Activated B cell treated with CpG ODN at 0.5 μM for 24 hours (primary cell): ENCODE measurements at regions not wholly inside any gene's neighbourhood (a gene's known extent, or its start where the extent isn't known, plus 50 kb on each side); places are given as distances from the start of the nearest gene placed in this dataset.

ENCODE experiments used
- ATAC-seq: fragments of 200-7000 bp; cut with Tn5 transposase; one replicate; pipeline ENCODE4 v1.10.0; 2021; ENCODE audit warnings: low read depth, mild to moderate bottlenecking, moderate library complexity
- CTCF ChIA-PET: fragments of 350-600 bp; sonication (Branson Sonifier 250); formaldehyde crosslinking; loops from one replicate; lab custom pipeline; 2021; ENCODE audit warnings: antibody characterized with exemption; lab: Charles Lee
- POLR2A ChIA-PET: fragments of 350-600 bp; sonication (Branson Sonifier 250); formaldehyde crosslinking; loops from one replicate; lab custom pipeline; 2021; ENCODE audit warnings: antibody characterized with exemption; lab: Charles Lee
- DNase-seq: peaks from one replicate; pipeline ENCODE4 v3.0.0; 2022
- H3K27ac Mint-ChIP-seq: one replicate; pipeline ENCODE4 v1.8.0; 2020; ENCODE audit warnings: mixed read lengths
- H3K27me3 Mint-ChIP-seq: one replicate; pipeline ENCODE4 v1.8.0; 2021; ENCODE audit warnings: mixed read lengths
- H3K36me3 Mint-ChIP-seq: one replicate; pipeline ENCODE4 v1.8.0; 2021; ENCODE audit warnings: low read depth, mixed read lengths
- H3K4me1 Mint-ChIP-seq: one replicate; pipeline ENCODE4 v1.8.0; 2021; ENCODE audit warnings: mixed read lengths
- H3K4me3 Mint-ChIP-seq: one replicate; pipeline ENCODE4 v1.8.0; 2020; ENCODE audit warnings: mild to moderate bottlenecking, mixed read lengths
- H3K9me3 Mint-ChIP-seq: one replicate; pipeline ENCODE4 v1.8.0; 2020; ENCODE audit warnings: mixed read lengths
- intact Hi-C: fragments of 100-400 bp; cut with micrococcal nuclease; formaldehyde crosslinking; loops from one replicate; pipeline ENCODE4 v1.15.1; 2024
- TF ChIP-seq, protein P1 (sequence below): fragments of 200-600 bp; IDR thresholded peaks from one replicate; pipeline ENCODE4 v1.8.0; 2022; ENCODE audit warnings: antibody characterized with exemption, mild to moderate bottlenecking

DNA sequence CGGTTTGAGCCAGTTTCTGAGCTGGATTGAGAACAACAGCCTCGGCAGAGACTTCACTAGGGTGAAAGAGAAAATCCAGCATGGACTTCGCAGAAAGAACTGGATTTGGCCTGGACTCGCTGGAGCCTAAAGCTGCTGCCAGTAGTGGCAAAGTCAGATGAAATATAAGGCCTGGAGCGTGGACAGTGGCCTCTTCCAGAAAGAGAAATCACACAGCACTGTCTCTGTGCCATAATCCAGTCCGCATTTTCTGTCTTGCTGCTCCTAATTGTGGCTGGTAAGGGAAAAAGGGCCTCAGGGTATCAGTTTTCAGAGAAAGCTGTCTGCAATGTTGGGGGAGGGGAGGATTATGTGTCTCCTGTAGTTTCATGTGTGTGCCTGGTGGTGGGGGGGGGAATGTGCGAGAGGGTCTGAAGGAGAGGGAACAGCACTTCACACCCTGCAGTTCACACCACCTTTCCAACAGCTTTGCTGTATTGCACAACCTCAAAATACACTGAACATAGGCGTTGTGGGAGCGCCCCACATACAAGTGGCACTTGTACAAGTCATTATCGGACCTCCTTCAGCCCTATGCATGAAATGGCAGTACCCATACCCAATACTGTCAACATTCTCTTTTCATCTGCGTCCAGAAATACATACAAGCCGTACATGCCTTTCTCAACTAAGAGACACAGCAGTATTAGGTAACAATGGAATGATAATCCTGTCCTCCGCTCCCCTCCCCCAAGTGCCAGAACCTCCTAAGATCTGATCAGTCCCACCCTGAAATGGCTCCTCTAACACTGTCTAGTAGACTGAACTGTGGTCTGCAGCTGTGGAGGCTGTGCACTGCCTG, 107.5 kb upstream of the ATF7IP start:
- peak overlapping the region; percentile 98 for H3K27ac Mint-ChIP-seq
- peak overlapping the region; percentile 75 for H3K4me3 Mint-ChIP-seq
- peaks cover 70% of the 10 kb centered on the region for H3K4me1 Mint-ChIP-seq
- H3K9me3 Mint-ChIP-seq, result peaks cover 7% of the 10 kb centered on the region
- CTCF ChIA-PET, result interaction anchor here (0.7 to 2.6 kb wide), 13 partner anchors 16 to 506 kb away, joined by 3 to 15 read pairs (median 4); partner anchors contain the start of gene ATF7IP
- intact Hi-C loops, result loop anchor here (1.0 kb wide), 1 partner anchor 15 kb away; no protein-coding TSS in a partner anchor
- TF ChIP-seq, protein P1, sequence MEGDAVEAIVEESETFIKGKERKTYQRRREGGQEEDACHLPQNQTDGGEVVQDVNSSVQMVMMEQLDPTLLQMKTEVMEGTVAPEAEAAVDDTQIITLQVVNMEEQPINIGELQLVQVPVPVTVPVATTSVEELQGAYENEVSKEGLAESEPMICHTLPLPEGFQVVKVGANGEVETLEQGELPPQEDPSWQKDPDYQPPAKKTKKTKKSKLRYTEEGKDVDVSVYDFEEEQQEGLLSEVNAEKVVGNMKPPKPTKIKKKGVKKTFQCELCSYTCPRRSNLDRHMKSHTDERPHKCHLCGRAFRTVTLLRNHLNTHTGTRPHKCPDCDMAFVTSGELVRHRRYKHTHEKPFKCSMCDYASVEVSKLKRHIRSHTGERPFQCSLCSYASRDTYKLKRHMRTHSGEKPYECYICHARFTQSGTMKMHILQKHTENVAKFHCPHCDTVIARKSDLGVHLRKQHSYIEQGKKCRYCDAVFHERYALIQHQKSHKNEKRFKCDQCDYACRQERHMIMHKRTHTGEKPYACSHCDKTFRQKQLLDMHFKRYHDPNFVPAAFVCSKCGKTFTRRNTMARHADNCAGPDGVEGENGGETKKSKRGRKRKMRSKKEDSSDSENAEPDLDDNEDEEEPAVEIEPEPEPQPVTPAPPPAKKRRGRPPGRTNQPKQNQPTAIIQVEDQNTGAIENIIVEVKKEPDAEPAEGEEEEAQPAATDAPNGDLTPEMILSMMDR, result no peak
- H3K36me3 Mint-ChIP-seq, result peaks cover 14% of the 10 kb centered on the region
- DNase-seq (no peak), ATAC-seq (peak; percentile 68)
- POLR2A ChIA-PET, result interaction anchor here (0.5 to 3.4 kb wide), 20 partner anchors 9 to 512 kb away, joined by 3 to 79 read pairs (median 6); partner anchors contain the start of gene ATF7IP
- no peaks in the 10 kb centered on the region for H3K27me3 Mint-ChIP-seq

DNA sequence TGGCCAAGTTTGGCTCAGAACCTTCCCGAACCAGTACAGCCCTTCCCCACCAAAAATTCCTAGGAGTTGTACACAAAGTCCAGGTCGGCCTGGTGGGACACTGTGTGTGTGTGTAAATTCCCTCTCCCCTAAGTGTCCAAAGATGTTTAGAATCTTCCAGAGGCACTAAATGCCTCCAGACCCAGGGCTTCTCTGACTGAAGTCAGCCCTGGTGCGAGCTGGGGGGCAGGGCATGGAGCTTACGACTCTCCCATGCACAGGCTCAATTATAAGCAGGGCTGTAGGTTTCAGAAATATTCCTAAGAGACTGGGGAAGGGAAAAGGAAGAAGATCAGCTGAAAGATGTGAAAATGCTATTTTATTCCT, 106.9 kb upstream of the ATF7IP start:
- intact Hi-C loops, result loop anchor here (1.0 kb wide), 1 partner anchor 15 kb away; no protein-coding TSS in a partner anchor
- Mint-ChIP-seq H3K36me3 (peaks cover 14% of the 10 kb centered on the region), H3K4me1 (peaks cover 67% of the 10 kb centered on the region), H3K27me3 (no peaks in the 10 kb centered on the region), H3K9me3 (peaks cover 7% of the 10 kb centered on the region), H3K4me3 (no peak overlapping the region), H3K27ac (peak overlapping the region; percentile 98)
- DNase-seq (no peak), ATAC-seq (no peak)
- TF ChIP-seq, protein P1, result no peak
- POLR2A ChIA-PET, result interaction anchor here (0.8 to 3.4 kb wide), 9 partner anchors 16 to 511 kb away, joined by 3 to 79 read pairs (median 5); partner anchors contain the start of gene ATF7IP
- CTCF ChIA-PET, result interaction anchor here (1.0 to 2.6 kb wide), 5 partner anchors 15 to 107 kb away, joined by 3 to 15 read pairs (median 5); partner anchors contain the start of gene ATF7IP

DNA sequence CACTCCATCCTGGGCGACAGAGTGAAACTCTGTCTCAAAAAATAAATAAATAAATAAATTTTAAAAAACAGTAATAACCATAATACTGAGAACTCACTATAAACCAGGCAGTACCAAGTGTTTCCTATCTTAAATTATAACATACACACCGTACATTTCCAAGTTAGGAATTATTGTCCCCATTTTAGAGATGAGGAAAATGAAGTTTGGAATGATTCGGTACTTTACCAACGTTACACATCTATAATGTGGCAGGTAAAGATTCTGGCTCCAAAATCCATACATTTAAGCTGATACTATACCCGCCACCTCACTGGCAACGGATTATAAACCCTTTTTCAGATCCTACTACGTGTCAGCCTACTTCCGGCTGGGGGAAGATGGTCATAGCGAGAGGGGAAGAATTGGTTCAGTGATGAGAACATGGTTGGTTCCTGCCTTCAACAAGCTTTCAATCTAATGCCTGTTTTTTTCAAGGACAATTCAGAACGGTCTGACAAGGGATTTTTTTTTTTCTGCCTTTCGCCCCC, 105.9 kb upstream of the ATF7IP start:
- POLR2A ChIA-PET, result interaction anchor here (0.8 to 3.4 kb wide), 6 partner anchors 15 to 194 kb away, joined by 3 to 79 read pairs (median 10); partner anchors contain the start of gene ATF7IP
- CTCF ChIA-PET, result interaction anchor here (1.3 to 2.6 kb wide), 2 partner anchors 14 to 106 kb away, joined by 5 to 15 read pairs; partner anchors contain the start of gene ATF7IP
- peaks cover 9% of the 10 kb centered on the region for H3K9me3 Mint-ChIP-seq

DNA sequence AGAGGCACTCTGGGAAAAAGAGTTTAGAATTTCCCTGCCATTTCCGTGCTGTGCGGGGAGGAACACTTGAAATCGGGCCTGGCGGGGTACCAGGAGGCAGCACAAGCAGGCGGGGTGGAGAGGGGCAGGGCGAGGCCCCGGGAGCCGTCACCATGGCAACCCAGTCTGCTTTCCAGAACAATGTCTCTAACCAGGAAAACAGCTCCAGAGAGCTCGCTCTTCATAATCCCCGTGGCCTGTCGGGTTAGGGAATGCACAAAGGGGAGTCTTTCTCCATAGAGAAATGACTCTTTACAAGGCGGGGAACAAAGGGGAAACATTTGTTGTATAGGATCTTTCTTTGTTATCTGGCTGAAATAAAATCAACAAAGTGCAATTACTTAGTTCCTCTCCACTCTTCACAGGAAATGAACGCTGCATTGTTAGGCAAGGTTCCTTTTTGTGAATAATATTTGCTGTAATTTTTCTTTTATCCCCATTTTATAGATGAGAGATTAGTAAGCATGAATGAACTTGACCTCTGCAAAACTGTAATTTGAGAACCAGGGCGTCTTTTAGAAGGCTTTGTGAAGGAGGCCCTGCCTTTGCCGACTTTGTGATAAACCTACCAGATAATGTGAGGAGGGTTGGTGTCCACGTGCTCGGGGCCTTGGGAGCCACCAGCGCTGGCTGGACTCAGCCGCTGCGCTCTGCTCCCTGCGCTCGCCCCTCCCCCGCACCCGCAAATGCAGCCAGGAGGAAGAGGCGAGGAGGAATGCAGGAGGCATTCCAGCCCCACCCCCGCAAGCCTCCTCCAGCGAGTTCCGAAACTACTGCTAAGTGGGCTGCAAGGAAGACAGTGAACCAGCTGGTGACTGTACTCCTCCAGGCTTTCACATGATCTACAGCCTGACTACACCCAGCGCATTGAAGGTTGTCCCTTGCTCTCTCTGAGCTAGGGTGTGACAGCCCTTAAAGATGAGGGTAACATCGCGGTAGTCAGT, 105.2 kb upstream of the ATF7IP start:
- peak overlapping the region; percentile 75 for H3K27ac Mint-ChIP-seq
- intact Hi-C loops, result no loop called here
- H3K9me3 Mint-ChIP-seq, result peaks cover 12% of the 10 kb centered on the region
- no peaks in the 10 kb centered on the region for H3K27me3 Mint-ChIP-seq
- TF ChIP-seq, protein P1, result no peak
- DNase-seq (no peak), ATAC-seq (no peak)
- POLR2A ChIA-PET, result interaction anchor here (1.2 to 3.4 kb wide), 2 partner anchors 13 to 106 kb away, joined by 5 to 79 read pairs; partner anchors contain the start of gene ATF7IP
- no peak overlapping the region for H3K4me3 Mint-ChIP-seq
- peaks cover 62% of the 10 kb centered on the region for H3K4me1 Mint-ChIP-seq
- CTCF ChIA-PET, result no interaction called here
- H3K36me3 Mint-ChIP-seq, result peaks cover 14% of the 10 kb centered on the region

More for the DNA sequence above, 105.9 kb upstream of the ATF7IP start:
- no peak for DNase-seq
- ATAC-seq, result no peak
- peak overlapping the region; percentile 75 for H3K27ac Mint-ChIP-seq
- H3K27me3 Mint-ChIP-seq, result no peaks in the 10 kb centered on the region
- TF ChIP-seq, protein P1, result no peak
- peaks cover 69% of the 10 kb centered on the region for H3K4me1 Mint-ChIP-seq
- H3K36me3 Mint-ChIP-seq, result peaks cover 14% of the 10 kb centered on the region
- no peak overlapping the region for H3K4me3 Mint-ChIP-seq
- intact Hi-C loops, result no loop called here
